ENCODE measurements at regions not wholly inside any gene's neighbourhood (a gene's known extent, or its start where the extent isn't known, plus 50 kb on each side); places are given as distances from the start of the nearest gene placed in this dataset.

GRCh38 chr5:111854186-111854585 lies 97.2 kb upstream of the NREP start:
- TF ChIP-seq CTCF (conservative IDR thresholded peaks at IDR 0.05) (no peak), EZH2 (IDR thresholded peaks at IDR 0.05; ENCODE audit: low read depth) (no peak)
